ENCODE measurements at regions not wholly inside any gene's neighbourhood (a gene's known extent, or its start where the extent isn't known, plus 50 kb on each side); places are given as distances from the start of the nearest gene placed in this dataset.
A peak's percentile ranks its signal among the peaks of the same experiment; 100 is the strongest.

DNA sequence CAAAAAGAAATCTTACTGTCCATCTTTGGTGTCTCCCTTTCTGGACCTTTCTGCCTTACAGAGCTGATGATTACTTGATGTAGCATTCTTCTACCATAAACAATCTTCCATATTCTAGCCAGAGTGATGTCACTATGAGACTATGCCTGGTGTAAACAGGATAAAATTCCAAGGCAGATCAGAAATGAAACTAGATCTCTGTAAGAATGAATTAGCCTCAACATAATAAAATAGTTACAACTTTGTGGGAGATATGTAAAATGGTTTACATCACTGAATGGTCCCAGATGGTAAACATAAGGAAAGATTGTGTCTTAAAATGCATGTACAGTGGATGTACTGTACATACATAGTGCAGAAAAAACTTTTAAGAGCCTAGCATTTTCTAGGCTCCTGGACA is 112.3 kb upstream of the ZNF521 start:
- H3K36me3 ChIP-seq = no peaks in the 10 kb centered on the region
- no peak for TF ChIP-seq CTCF (IDR thresholded peaks at IDR 0.05; ENCODE audit: low read depth, low read length)
- H3K4me3 ChIP-seq (ENCODE audit: low read depth, low read length) = no peak overlapping the region

GRCh38 chr18:25463726-25464125 is 111.8 kb upstream of the ZNF521 start:
- Histone ChIP-seq H3K27me3 (no peaks in the 10 kb centered on the region), H3K4me1 (no peaks in the 10 kb centered on the region), H3K9me3 (no peaks in the 10 kb centered on the region), H3K36me3 (no peaks in the 10 kb centered on the region), H3K4me3 (ENCODE audit: low read depth, low read length) (no peak overlapping the region)
- no peak for TF ChIP-seq CTCF (IDR thresholded peaks at IDR 0.05; ENCODE audit: low read depth, low read length)
- DNase-seq = no peak

More for the DNA sequence above, 112.3 kb upstream of the ZNF521 start:
- H3K9me3 ChIP-seq = no peaks in the 10 kb centered on the region
- no peaks in the 10 kb centered on the region for H3K27me3 ChIP-seq
- DNase-seq = no peak
- no peaks in the 10 kb centered on the region for H3K4me1 ChIP-seq

DNA sequence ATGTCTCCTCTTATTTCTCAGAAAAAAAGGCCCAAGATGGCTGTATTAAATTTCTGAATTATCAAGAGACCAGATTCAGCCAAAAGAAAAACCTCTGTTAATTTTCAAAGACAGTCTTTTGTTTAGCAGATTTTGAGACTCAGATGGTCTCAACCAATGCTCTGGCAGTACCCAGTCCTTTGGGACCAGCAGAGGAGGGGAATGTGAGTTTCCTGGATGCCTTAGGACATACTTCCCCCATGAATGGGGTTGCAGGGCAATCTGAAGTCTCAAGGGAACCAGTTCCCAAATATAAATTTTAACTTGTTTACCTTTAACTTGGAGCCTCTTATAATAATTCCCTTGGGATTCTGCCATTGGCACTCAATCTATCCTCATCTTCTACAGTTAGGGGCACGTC is 107.8 kb upstream of the ZNF521 start:
- Histone ChIP-seq H3K27me3 (no peaks in the 10 kb centered on the region), H3K9me3 (no peaks in the 10 kb centered on the region), H3K36me3 (no peaks in the 10 kb centered on the region), H3K4me3 (ENCODE audit: low read depth, low read length) (no peak overlapping the region), H3K4me1 (no peaks in the 10 kb centered on the region)
- no peak for DNase-seq
- no peak for TF ChIP-seq CTCF (IDR thresholded peaks at IDR 0.05; ENCODE audit: low read depth, low read length)

GRCh38 chr18:25457601-25458000 is 105.6 kb upstream of the ZNF521 start:
- Histone ChIP-seq H3K27me3 (no peaks in the 10 kb centered on the region), H3K36me3 (no peaks in the 10 kb centered on the region), H3K4me1 (no peaks in the 10 kb centered on the region), H3K4me3 (ENCODE audit: low read depth, low read length) (no peak overlapping the region), H3K9me3 (no peaks in the 10 kb centered on the region)
- no peak for TF ChIP-seq CTCF (IDR thresholded peaks at IDR 0.05; ENCODE audit: low read depth, low read length)
- no peak for DNase-seq

DNA sequence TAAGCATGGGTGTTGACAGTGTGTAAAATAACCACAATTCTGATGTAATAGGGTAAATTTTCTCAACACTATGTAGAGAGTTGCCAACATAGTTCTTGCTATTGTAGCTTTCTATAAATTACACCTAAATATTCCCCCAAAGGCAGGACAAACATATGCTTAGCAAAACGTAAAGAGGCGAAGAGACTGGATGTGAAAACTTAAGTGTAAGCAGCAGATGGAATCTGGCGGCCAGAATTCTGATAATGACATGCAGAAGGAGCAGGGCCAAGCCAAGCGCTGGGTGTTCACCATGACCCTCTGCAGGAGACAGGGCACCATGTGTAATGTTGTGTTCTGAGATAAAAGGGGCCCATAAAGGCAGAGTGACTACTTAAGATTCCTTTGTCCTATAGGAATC is 105.2 kb upstream of the ZNF521 start:
- DNase-seq = no peak
- Histone ChIP-seq H3K36me3 (no peaks in the 10 kb centered on the region), H3K4me1 (no peaks in the 10 kb centered on the region), H3K4me3 (ENCODE audit: low read depth, low read length) (no peak overlapping the region), H3K9me3 (no peaks in the 10 kb centered on the region), H3K27me3 (no peaks in the 10 kb centered on the region)
- no peak for TF ChIP-seq CTCF (IDR thresholded peaks at IDR 0.05; ENCODE audit: low read depth, low read length)

GRCh38 chr18:25456334-25457010 is 104.5 kb upstream of the ZNF521 start:
- no peak for TF ChIP-seq CTCF (IDR thresholded peaks at IDR 0.05; ENCODE audit: low read depth, low read length)
- H3K4me3 ChIP-seq (ENCODE audit: low read depth, low read length) = no peak overlapping the region

More at GRCh38 chr18:25456334-25457010, 104.5 kb upstream of the ZNF521 start:
- H3K27me3 ChIP-seq = no peaks in the 10 kb centered on the region
- no peaks in the 10 kb centered on the region for H3K4me1 ChIP-seq
- no peaks in the 10 kb centered on the region for H3K9me3 ChIP-seq
- peak; percentile 39 for DNase-seq
- H3K36me3 ChIP-seq = no peaks in the 10 kb centered on the region
